Thyroid gland (tissue), 4 donors: ENCODE measurements at regions not wholly inside any gene's neighbourhood (a gene's known extent, or its start where the extent isn't known, plus 50 kb on each side); places are given as distances from the start of the nearest gene placed in this dataset.

Experiments
- DNase-seq, 2 donors: peaks; one replicate each; pipeline ENCODE4 v3.0.0-alpha.2; 2019
- H3K27ac ChIP-seq, 3 donors: fragments of 200-600 bp; sonication (generic); 1 replicate in 2 of 3; 2 replicates in 1 of 3; pipeline ENCODE4 v1.5.1; 2016 to 2019; ENCODE audit warnings: mild to moderate bottlenecking in 1 of 3, moderate library complexity in 1 of 3
- H3K27me3 ChIP-seq: fragments of 200-600 bp; sonication (generic); one replicate; pipeline ENCODE4 v1.5.1; 2019
- H3K36me3 ChIP-seq, 2 donors: fragments of 200-600 bp; sonication (generic); one replicate each; pipeline ENCODE4 v1.5.1; 2016 to 2019
- H3K4me1 ChIP-seq, 2 donors: fragments of 200-600 bp; sonication (generic); one replicate each; pipeline ENCODE4 v1.5.1; 2017 to 2019
- H3K4me3 ChIP-seq, 3 donors: fragments of 200-600 bp; sonication (generic); replicated peaks in 1 of 3; 1 replicate in 2 of 3; 2 replicates in 1 of 3; pipeline ENCODE4 v1.5.1; 2016; ENCODE audit warnings: mild to moderate bottlenecking in 1 of 3
- H3K9me3 ChIP-seq: fragments of 200-600 bp; sonication (generic); one replicate; pipeline ENCODE4 v1.5.1; 2017
- POLR2A ChIP-seq, 2 donors: fragments of 450-650 bp; IDR thresholded peaks; one replicate each; pipeline ENCODE4 v1.6.1; 2017; ENCODE audit warnings: antibody characterized with exemption in 2 of 2, mild to moderate bottlenecking in 2 of 2, moderate library complexity in 1 of 2
- WGBS, 2 donors: methylation state at CpG; one replicate each; pipeline ENCODE4 v1.1.5; 2017; 5-methylcytosine and 5-hydroxymethylcytosine counted together
- intact Hi-C: fragments of 100-400 bp; cut with DNase I; formaldehyde crosslinking; loops from one replicate; pipeline ENCODE4 v1.15.1; 2023
- TF ChIP-seq, protein P1 (sequence below), 6 experiments: fragments of 200-600 bp in 3 of 6; fragments of 450-650 bp in 3 of 6; sonication (generic) in 3 of 6; IDR thresholded peaks; one replicate each; pipeline ENCODE4 v1.5.1; 2016 to 2019; ENCODE audit warnings: antibody characterized with exemption in 6 of 6, mild to moderate bottlenecking in 2 of 6, inconsistent platforms in 1 of 6, moderate library complexity in 1 of 6

DNA sequence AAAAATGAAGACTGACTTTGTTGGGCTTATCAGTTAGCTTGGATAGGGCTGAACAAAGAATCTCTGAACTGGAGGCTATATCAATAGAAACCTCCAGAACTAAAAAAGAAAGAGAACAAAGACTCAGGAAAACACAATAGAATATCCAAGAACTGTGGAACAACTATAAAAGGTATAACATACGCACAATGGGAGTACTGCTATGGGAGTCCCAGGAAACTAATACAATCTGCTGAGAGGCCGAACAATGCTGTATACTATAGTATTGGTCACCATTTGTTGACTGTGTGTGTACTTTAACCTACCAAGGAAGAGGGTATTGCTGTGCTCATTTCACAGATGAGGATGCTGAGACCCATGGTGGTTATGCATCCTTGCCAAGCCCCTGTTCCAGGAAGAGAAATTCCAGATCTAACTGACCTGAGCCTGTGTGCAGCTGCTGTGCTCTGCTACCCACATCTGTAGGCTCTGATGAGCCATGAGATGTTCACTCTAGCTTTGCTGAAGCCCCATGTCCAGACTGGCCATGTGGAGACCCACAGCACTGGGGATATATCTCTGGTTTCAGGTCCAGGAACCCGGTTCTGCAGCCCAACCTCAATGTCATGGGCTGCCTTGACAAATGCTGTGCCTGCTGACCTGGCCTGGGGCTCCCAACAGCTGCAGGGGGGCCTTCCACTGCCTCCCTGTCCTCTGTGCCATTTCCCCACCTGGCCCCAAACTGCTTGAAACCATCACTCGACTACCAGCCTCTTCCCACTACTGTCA is 254.3 kb upstream of the TNRC6C start:
- Histone ChIP-seq H3K9me3 (no peaks in the 10 kb centered on the region), H3K36me3 (no peaks in the 10 kb centered on the region), H3K4me3 (no peak overlapping the region), H3K4me1 (no peaks in the 10 kb centered on the region), H3K27ac (no peak overlapping the region), H3K27me3 (no peaks in the 10 kb centered on the region)
- intact Hi-C loops, result no loop called here
- 83 to 85% methylated on average over 3 to 4 of the region's 4 CpGs for WGBS, 2 donors
- TF ChIP-seq POLR2A (IDR thresholded peaks at IDR 0.05), result no peak
- TF ChIP-seq, protein P1, sequence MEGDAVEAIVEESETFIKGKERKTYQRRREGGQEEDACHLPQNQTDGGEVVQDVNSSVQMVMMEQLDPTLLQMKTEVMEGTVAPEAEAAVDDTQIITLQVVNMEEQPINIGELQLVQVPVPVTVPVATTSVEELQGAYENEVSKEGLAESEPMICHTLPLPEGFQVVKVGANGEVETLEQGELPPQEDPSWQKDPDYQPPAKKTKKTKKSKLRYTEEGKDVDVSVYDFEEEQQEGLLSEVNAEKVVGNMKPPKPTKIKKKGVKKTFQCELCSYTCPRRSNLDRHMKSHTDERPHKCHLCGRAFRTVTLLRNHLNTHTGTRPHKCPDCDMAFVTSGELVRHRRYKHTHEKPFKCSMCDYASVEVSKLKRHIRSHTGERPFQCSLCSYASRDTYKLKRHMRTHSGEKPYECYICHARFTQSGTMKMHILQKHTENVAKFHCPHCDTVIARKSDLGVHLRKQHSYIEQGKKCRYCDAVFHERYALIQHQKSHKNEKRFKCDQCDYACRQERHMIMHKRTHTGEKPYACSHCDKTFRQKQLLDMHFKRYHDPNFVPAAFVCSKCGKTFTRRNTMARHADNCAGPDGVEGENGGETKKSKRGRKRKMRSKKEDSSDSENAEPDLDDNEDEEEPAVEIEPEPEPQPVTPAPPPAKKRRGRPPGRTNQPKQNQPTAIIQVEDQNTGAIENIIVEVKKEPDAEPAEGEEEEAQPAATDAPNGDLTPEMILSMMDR (IDR thresholded peaks at IDR 0.05), result no peak
- no peak for DNase-seq

DNA sequence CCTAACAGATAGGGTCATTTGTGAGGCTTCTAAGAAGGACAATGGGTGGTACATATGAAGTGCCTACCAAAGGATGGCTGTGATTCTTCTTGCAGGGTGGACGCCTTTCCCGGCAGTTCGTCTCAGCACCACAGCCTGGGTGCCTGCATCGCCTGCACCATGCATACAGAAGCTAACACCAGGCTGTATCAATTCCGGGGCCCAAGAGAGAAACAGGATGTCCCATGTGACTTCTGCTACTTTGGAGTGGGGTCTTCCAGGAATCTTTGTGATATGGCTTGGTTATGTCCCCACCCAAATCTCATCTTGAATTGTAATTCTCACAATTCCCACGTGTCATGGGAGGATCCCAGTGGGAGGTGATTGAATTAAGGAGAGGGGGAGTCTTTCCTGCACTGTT is 251.6 kb upstream of the TNRC6C start:
- Histone ChIP-seq H3K9me3 (no peaks in the 10 kb centered on the region), H3K36me3 (no peaks in the 10 kb centered on the region), H3K27me3 (no peaks in the 10 kb centered on the region), H3K27ac (no peak overlapping the region), H3K4me1 (no peaks in the 10 kb centered on the region), H3K4me3 (no peak overlapping the region)
- DNase-seq, result no peak
- WGBS, 2 donors, result 76 to 83% methylated on average over 5 to 6 of the region's 6 CpGs
- intact Hi-C loops, result no loop called here
- TF ChIP-seq, protein P1 (IDR thresholded peaks at IDR 0.05), result no peak
- no peak for TF ChIP-seq POLR2A (IDR thresholded peaks at IDR 0.05)

DNA sequence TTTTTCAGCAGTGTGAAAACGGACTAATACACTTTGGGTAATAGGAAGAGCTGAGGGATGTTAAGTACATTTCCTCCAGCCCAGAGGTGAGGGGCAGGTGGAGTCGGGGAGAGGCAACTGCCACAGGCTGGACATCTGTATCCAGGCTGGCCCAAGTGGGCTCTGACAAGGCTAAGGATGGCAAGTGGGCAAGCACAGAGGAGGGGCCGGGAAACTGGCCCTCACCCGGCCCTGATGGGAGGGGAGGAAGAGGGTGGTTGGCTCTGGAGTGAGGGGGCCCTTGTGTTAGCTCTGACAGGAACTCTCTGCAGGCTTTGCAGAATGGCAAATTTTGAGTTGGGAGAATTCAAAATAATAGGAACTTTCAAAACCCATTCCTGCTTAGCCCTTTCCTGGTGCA is 251.0 kb upstream of the TNRC6C start:
- Histone ChIP-seq H3K4me1 (no peaks in the 10 kb centered on the region), H3K27ac (no peak overlapping the region), H3K36me3 (no peaks in the 10 kb centered on the region), H3K4me3 (no peak overlapping the region), H3K27me3 (no peaks in the 10 kb centered on the region), H3K9me3 (no peaks in the 10 kb centered on the region)
- DNase-seq, result no peak
- 93 to 98% methylated on average over 4 of the region's 4 CpGs for WGBS, 2 donors
- intact Hi-C loops, result no loop called here
- TF ChIP-seq POLR2A (IDR thresholded peaks at IDR 0.05), result no peak

DNA sequence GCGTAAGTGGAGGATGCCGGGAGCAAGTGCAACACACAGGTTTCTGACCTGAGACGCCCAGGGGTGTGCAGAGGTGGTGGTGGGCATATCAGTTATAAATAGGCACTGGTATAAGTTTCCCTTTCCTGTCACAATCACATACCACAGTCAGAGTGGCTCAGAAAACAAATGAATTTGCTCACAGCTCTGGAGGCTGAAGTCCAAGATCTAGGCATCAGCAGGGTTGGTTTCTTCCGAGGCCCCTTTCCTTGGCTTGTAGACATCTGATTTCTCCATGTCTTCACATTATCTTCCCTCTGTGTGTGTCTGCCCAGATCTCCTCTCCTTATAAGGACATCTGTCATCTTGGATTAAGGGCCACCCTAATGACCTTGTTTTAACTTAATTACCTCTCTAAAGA is 250.5 kb upstream of the TNRC6C start:
- Histone ChIP-seq H3K27me3 (no peaks in the 10 kb centered on the region), H3K27ac (no peak overlapping the region), H3K36me3 (no peaks in the 10 kb centered on the region), H3K9me3 (no peaks in the 10 kb centered on the region), H3K4me3 (no peak overlapping the region), H3K4me1 (no peaks in the 10 kb centered on the region)
- intact Hi-C loops, result no loop called here
- no peak for DNase-seq
- 95 to 97% methylated on average over 4 of the region's 4 CpGs for WGBS, 2 donors
- TF ChIP-seq, protein P1 (IDR thresholded peaks at IDR 0.05), result no peak
- TF ChIP-seq POLR2A (IDR thresholded peaks at IDR 0.05), result no peak

DNA sequence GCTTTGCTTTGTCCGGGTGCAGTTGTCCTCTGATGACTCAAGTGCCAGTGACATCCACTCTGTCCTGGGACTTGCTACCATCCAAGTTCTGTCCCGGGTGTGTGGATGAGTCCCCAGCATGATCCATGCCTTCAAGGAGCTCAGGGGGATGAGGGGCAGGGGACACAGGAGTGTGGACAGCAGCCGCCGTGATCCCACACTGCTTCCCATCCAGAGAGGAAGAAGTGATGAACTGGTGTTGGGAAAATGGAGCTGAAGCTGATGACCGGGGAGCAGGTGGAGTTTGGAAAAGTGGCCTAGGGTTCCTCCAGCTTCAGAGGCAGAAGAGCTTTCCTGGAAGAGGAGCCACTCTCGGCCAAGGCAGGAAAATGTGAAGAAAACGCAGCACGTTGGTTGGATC is 249.6 kb upstream of the TNRC6C start:
- no peak overlapping the region for H3K4me3 ChIP-seq
- no peak for TF ChIP-seq POLR2A (IDR thresholded peaks at IDR 0.05)
- TF ChIP-seq, protein P1 (IDR thresholded peaks at IDR 0.05), result no peak
- intact Hi-C loops, result no loop called here
- no peaks in the 10 kb centered on the region for H3K9me3 ChIP-seq
- no peaks in the 10 kb centered on the region for H3K36me3 ChIP-seq
- H3K27me3 ChIP-seq, result no peaks in the 10 kb centered on the region
- WGBS, 2 donors, result 84 to 89% methylated on average over 8 of the region's 8 CpGs
- H3K27ac ChIP-seq, result no peak overlapping the region
- no peak for DNase-seq
- H3K4me1 ChIP-seq, result no peaks in the 10 kb centered on the region
